CD4-positive, alpha-beta T cell treated with Interleukin-15 for 4 hours (primary cell): ENCODE measurements at regions not wholly inside any gene's neighbourhood (a gene's known extent, or its start where the extent isn't known, plus 50 kb on each side); places are given as distances from the start of the nearest gene placed in this dataset.

ENCODE experiments used
- DNase-seq: peaks from one replicate; pipeline ENCODE4 v3.0.0-alpha.2; 2020; ENCODE audit warnings: low spot score

DNA sequence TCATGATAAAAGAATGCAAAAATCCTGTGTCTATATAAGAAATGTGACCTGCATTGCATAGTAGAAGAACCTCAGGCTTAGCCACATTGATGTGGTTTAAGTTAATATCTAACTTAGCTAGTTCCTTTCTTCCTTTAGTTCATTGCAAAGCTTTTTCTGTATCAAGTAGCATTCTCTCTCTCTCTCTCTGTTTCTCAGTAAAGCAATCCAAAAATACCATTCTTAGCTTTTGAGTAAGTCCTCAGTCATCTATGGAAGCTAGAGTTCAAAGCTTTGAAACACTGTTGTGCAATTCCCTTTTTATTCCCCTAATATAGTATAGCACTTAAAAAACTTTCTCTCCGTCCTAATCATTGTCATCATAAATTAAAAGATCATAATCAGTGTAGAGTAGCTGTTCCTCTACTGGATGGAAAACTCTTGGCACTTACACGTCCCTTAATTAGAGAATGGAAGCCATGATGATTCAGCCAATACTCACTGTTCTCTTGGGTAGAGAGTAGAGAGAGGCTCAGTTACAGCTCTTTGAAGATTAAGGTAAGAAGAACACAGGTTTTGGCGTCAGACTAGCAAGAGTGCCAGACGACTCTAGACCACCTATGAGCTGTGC lies 350.3 kb upstream of the LYPLAL1 start:
- DNase-seq = no peak

DNA sequence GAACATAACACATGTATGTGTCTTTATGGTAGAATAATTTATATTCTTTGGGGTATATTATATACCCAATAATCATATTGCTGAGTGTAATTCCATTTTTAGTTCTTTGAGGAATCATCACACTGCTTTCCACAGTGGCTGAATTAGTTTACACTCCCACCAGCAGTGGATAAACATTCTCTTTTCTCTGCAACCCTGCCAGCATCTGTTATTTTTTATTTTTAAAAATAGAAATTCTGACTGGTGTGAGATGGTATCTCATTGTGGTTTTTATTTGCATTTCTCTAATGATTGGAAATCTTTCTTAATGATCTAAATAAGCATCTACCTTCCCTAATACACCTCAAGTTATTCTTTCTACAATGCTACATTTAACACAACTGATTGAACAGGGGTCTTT lies 346.2 kb upstream of the LYPLAL1 start:
- no peak for DNase-seq

DNA sequence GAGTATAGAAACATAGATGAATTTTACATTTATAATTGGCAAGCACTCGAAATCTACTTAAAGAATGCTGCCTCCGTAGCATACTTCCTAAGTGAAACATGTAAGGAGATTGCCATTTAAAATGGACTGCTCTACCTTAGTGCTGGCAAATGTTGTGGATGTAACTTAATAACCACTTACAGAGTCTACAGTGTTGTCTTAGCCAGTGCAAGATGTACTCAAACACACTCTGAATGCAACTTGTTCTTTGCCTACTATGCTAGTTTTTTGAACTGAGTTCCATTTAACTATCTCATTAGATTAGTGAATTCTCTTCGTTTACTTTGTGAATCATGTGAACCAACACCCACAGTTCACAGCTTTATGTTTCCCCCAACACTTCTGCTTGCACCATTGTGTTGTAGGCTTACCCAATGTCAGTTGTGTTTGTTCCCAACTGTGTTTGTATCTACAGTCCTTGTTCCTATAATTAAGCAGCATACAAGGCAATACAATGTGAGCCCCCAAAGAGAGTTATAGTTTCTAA lies 345.5 kb upstream of the LYPLAL1 start:
- DNase-seq = no peak

DNA sequence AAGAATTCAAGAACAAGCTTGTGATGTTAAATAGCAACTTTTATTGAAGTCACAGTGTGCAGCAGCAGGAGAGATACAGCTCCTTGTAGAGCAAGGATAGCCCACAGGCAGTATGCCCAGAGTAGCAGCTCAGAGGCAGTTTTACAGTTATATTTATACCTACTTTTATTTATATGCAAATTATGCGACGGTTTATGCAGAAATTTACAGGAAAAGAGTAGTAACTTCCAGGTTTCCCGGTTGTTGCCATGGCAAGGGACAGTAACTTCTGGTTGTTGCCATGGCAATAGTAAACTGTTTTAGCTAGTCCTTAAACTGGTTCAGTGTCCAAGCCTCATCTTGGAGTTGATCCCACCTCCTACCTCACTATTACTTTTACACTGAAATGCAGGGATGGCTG lies 344.6 kb upstream of the LYPLAL1 start:
- no peak for DNase-seq

DNA sequence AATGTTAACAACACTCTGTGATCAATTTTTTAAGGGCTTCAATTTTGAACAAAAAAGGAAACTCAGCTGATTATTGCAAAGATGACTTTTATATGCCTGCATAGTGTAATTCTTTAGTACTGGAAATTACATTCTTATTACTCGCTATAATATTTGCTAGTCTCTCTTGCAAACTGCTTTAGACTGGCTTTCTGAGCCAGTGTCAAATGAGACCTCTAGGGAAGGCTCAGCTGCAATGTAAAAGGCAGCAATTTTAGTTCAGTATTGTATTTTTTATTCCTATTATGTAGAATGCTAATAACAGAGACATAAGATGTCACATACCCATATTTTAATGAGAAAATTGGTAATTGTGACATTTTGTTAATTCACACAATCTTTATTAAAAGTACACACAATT lies 338.1 kb upstream of the LYPLAL1 start:
- no peak for DNase-seq

DNA sequence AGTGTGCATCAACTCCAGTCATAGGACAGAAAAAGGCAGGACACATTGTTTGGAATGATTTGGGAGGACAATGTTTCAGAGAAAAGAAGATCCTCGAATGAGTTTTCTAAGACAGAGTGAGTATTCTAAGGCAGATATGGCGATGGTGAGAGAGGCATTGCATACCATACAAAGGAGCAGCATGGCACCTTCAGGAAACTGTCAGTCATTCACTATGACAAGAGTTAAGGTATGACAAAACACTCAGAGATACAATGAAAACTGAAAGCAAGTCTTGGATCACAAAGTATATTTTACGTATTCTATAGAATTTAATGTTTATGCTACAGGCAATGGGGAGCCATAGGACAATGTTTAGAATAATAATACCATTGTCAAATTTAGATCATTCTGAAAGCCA lies 337.4 kb upstream of the LYPLAL1 start:
- DNase-seq = no peak

DNA sequence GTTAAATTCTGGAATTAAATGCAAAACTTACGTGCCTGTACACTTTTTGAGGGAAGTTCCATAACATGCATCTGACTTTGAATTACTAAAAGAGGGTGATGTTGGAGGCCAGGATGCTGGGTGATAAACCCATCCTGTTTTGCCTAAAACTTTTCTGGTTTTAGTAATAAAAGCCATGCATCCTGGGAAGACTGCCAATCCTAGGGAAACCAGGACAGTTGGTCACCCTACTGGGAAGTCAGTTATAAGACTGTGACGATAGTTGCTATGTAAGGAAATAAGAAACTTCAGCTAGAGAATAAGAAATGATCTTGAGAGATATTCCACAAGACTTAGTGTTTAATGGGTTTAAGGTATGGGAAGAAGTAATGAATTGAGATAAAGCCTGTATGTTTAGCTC lies 336.6 kb upstream of the LYPLAL1 start:
- no peak for DNase-seq

DNA sequence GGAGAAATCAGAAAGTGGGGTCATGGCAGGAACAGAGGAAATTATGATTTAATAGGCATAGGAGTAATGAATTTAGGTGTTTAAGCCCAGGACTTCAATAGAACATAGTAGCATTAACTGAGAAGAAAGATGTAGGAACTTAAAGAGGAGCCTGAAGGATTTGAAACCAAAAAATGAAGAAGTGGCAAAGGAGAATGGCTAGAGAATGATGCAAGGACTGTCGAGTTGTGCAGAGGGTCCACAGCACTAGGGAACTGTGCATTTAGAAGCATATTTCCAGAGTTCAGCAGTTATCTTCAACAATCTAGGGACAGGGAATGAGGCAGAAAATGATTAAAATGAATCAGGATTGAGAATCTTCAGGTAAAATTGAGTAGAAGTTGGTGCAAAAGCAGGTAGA lies 328.1 kb upstream of the LYPLAL1 start:
- DNase-seq = no peak

DNA sequence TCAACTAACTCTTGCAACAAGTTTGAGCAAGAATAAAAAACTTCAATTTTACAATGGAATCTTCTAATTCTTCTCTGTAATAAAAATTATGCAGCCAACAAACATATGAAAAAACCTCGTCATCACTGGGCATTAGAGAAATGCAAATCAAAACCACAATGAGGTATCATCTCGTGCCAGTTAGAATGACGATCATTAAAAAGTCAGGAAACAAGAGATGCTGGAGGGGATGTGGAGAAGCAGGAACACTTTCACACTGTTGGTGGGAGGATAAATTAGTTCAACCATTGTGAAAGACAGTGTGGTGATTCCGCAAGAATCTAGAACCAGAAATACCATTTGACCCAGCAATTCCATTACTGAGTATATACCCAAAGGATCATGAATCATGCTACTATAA lies 327.5 kb upstream of the LYPLAL1 start:
- no peak for DNase-seq

DNA sequence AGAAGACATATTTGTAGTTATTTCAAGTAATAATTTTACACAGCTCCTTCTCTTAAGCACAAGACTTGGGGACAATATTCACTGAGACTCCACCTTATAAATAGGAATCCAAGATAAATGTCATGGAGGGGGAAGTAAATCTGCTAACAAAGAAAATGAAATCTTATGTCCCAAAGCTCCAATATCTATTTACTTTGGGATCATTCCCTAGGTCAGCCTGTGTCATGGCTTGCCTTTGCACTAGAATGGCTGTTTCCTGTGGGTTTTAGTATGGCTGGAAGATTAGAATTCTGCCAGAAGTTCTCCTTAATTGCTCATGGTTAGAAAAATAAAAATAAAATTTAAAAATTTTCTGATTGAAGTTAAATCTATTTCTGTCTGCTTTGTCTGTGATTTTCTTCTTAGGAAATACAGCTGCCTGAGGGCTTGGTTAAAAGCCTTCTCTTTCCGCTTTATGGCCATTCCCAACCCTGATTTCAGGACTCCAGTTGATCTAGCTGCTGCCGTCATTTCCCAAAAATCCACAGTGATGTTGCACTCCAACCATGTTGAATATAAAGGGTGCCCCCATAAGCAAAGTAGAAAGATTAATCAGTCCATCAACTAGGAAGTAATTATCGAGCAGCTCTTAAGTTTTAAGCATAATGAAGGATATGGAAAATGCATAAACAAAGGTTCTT lies 326.4 kb upstream of the LYPLAL1 start:
- DNase-seq = no peak

DNA sequence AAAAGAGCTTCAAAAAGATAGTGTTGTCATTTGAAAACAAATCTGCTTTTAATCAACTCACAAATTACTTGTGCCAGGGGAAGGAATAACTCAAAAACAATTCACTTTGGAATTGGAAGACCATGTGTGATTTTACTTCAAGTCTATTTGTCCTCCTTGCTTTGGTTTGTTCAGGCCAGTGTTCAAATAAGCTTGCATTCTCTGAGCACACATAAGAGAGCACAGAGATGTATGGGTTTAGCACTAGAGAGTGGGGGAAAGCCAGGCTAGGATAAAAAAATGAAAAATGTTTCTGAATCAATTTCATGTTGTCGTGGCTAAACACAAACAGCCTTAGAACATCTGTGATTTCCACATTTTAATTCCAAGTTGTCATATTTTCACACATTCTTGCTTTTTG lies 325.7 kb upstream of the LYPLAL1 start:
- no peak for DNase-seq

DNA sequence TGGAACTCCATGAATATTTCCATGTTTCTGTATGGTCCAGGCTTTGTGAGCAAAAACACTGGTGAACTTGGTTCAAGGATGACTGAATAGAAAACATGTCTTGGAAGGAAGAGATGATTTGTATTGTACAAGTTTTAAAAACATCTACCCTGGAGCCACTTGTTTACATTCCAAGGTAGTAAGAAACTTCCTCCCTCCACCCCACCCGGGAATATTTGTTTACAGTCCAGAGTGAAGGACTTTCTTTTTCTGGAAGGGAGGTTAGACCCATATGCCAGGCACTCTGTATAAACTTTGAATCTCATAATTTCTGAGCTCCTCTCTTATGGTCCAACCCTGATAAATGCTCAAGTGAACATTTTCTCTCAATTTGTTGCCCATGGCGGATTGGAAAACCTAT lies 323.3 kb upstream of the LYPLAL1 start:
- no peak for DNase-seq

DNA sequence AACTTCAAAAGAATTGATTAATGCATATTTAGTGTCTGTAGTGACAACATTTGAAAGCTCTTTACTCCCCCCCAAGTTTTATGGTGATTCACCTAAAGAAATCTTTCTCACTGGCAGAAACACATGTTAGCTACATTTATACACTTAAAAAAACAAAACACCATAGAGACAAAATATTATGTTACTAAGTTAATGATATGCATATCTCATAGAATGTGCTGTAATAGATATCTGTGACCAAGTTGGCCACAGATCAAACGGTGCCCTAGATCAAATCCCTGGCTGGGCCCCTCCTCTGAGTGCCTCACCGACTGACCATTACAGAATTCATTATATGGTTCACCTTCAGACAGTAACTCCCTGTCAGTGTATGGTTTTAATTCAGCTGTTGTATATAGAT lies 322.1 kb upstream of the LYPLAL1 start:
- DNase-seq = no peak

DNA sequence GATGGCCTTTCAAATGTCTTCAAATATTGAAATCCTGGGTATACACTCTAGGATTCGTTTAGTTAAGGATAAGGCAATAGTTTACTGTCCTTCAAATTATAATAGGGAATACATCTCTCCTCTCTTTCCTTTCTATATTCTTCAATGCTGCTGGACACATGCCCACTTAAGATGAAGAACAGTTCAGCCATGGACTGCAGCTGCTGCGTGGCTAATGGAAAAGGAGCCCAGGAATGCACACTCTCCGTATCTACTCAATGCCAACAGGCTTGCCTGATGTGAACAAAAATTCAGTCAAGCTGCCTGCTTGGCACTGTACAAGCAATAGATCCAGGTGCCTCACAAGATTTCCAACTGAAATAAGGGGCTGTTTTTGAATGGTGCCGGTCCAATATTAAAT lies 321.2 kb upstream of the LYPLAL1 start:
- DNase-seq = no peak

DNA sequence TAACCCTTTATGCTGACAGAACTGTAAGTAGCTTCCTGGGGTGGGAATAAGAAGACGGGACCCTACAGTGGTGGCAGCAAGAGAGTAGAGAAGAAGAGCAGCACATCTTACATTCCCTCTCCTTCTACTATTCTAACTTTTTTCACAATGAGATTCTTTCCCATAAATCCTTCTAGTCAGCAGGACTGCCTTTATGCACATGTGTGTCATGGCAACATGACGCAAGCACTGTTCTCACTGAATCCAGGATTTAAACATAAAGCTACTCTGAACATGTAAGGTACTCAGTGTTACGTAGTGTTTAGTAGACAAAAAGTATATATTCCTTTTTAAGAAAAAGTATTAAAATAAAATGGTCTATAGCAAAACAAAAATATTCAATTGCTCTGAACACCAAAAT lies 309.7 kb upstream of the LYPLAL1 start:
- no peak for DNase-seq

DNA sequence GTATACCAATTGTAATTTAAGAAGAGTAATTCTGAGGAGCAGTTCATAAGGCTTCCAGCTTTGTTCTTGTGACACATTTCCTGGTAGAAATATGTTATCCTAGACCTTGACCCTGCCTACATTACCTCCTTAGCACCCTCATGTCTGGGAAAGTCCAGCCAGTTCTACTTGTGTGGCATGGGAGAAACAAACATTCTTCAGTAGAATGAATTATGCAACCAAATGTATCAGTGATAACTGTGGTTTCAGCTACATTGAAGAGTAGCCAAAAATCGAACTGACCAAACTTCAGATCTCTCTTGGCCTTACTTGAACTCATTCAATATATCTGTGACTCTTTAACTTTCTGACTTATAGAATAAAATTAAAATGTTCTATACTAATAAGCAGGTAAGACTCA lies 308.1 kb upstream of the LYPLAL1 start:
- no peak for DNase-seq

DNA sequence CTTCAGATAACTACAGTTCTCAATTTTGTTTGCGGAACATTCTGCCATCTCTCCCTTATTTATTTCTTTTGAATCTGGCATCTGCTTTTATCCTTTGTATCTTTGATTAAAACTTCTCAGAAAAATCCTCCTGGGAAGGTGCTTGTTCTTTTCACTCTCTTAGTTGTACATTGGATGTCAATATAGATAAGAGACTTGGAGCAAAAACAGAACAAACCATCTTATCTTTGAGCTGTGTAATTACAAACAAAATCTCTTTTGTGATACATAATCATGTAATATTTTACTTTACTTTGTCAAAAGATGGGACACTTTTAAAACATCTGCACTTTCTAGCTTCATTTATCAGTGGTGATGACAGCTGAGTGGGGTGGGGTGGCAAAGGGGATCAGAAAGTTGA lies 307.2 kb upstream of the LYPLAL1 start:
- no peak for DNase-seq

DNA sequence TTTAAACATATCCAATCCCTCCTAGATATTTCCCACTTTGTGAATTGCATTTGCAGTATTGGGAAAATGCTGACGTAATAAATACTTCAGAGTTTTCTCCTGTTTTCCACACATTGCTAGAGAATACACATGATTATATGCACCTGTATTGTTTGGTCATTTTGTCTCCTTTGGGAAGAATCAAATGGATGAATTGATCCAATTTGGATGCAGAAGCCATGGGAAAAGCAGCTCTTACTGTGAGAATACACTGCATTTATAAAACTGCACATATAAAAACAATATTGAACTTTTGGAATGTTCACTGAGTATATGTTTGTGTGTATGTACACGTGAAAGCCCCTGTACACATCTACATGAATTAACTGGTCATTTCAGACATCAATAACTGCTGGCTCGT lies 306.6 kb upstream of the LYPLAL1 start:
- no peak for DNase-seq

DNA sequence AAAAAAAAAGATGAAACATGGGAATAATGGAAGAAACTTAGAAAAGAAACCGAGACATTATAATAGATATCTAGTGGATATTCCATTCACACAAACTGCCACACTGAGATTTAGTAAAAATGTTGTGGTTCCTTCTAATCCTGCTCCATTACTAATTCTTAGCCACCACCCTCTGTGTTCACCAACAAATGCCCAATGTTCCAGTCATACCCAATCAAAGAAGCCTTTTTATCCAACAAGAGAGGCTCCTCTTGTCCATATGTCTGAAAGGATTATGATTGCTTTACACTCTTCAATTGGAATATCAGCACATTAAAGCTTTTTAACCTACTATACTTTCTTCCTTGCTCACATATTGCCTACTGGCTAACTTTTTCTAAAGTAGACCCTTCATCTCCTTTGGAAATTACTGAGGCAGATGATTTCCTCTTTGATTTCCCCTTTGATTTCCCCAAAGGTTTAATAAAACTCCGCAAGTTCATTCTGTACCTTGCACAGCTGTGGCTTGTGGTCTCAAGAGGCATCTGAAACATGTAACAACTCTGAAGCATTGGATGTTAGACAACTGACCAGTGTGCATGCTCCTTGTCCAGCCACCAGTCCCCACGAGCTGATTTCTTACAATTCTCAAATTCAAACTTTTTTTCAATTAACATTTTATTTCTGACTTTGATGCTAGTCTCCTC lies 305.6 kb upstream of the LYPLAL1 start:
- no peak for DNase-seq

DNA sequence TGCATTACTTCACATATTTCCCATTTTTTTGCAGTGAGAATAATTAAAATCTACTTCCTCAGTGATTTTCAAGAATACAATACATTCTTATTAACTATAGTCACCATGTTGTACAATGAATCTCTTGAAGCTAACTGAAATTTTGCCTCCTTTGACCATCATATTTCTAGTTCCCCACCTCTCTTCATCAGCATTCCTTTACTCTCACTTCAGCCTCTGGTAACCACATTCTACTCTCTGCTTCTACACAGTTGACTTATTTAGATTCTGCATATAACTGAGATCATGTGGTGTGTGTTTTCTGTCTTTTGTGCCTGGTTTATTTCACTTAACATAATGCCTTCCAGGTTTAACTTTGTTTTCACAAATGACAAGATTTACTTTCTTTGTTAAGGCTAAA lies 304.4 kb upstream of the LYPLAL1 start:
- DNase-seq = no peak

DNA sequence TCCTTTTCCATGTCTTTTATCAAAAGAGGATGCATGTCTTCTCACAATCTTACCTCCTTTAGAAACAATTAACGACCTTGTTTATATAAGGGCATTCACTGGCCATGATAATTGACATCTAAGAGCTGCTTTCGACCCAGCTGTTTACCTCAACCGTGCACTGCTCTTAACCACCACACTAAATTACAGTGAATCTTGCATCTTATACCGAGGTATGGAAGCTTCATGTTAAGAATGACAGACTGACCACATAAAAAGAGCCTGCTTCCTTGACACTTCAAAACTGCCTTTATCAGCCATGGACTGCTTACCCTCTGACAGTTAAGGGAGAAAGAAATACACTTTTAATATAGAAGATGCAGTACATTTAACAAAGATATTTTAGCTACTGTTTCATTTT lies 301.7 kb upstream of the LYPLAL1 start:
- no peak for DNase-seq

DNA sequence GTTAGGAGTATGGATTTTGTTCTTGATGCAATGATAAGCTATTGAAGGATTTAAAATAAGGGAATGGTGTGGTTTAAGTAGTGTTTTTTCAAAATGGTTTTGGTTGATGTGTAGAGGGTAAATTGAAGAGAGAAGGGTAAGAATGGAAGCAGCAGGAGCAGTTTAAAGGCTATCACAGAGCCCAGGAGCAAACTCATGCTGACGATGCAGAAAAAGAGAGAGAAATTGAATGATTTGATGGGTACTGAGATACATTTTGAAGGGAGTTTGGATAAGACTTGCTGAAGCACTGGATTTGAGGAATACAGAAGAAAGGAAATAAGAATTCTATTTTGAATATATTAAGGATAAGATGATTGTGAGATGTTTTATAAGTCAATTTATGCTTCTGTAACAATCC lies 300.8 kb upstream of the LYPLAL1 start:
- no peak for DNase-seq

DNA sequence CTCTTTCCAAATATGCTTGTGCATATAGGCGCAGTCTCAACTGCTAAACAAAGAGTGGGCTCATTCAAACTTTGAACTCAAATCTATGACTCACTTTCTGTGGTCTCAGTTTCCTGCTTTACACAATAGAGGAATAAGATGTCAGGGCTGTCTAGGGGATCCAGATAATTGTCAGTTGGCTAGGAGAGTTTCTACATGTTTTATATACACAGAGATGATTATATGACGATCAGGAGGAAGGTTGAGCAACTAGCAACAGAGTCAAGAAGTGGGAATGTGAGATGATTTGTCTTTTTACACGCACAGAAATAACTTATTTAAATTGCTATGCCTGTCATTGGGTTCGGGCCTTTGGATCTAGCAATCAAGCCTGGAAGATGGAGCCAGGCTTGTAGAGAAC lies 299.4 kb upstream of the LYPLAL1 start:
- no peak for DNase-seq
